SK-N-SH (cell line): ENCODE measurements at regions not wholly inside any gene's neighbourhood (a gene's known extent, or its start where the extent isn't known, plus 50 kb on each side); places are given as distances from the start of the nearest gene placed in this dataset.

Experiments
- CTCF ChIA-PET: fragments of 300-600, 350-600 bp; formaldehyde crosslinking; extraction: SDS; loops from one replicate; lab custom pipeline; 2021; lab: Yijun Ruan, JAX
- POLR2A ChIA-PET: fragments of 350-600 bp; sonication (Branson Sonifier 250); formaldehyde crosslinking; extraction: SDS; loops from one replicate; lab custom pipeline; 2020; ENCODE audit warnings: antibody characterized with exemption, inconsistent platforms; lab: Yijun Ruan, JAX
- DNase-seq: peaks from one replicate; pipeline ENCODE4 v3.0.0; 2012
- H2AFZ ChIP-seq: fragments of 200-600 bp; sonication (generic); 2 replicates; pipeline ENCODE4 v1.8.1; 2016; ENCODE audit warnings: antibody characterized with exemption, mild to moderate bottlenecking, low read depth
- H3F3A ChIP-seq: fragments of 200-600 bp; sonication (generic); replicated peaks from 2 replicates; pipeline ENCODE3; 2016; ENCODE audit warnings: antibody characterized with exemption, mild to moderate bottlenecking; ENCODE audit not compliant: insufficient read depth
- H3K27ac ChIP-seq, 2 experiments: fragments of 200-500 bp in 1 of 2; fragments of 200-600 bp in 1 of 2; sonication (Bioruptor generic) in 1 of 2; sonication (generic), shearing (Covaris generic) in 1 of 2; 2 replicates each; pipeline versions ENCODE4 v1.5.1 to v1.6.1; 2014 to 2016; ENCODE audit warnings: low read depth in 2 of 2, inconsistent platforms in 1 of 2, low read length in 1 of 2, mild to moderate bottlenecking in 1 of 2, mixed read lengths in 1 of 2
- H3K27me3 ChIP-seq: fragments of 200-600 bp; sonication (generic), shearing (Covaris generic); 2 replicates; pipeline ENCODE4 v1.6.1; 2016; ENCODE audit warnings: mixed run types; ENCODE audit not compliant: insufficient read depth
- H3K36me3 ChIP-seq, 2 experiments: fragments of 200-500 bp in 1 of 2; fragments of 200-600 bp in 1 of 2; sonication (Bioruptor generic) in 1 of 2; sonication (generic) in 1 of 2; replicated peaks in 1 of 2; 2 replicates each; pipeline versions ENCODE3 to v1.5.1; 2014 to 2016; ENCODE audit warnings: low read length in 1 of 2, mild to moderate bottlenecking in 1 of 2; ENCODE audit not compliant: insufficient read depth in 2 of 2, control insufficient read depth in 1 of 2
- H3K4me1 ChIP-seq, 2 experiments: fragments of 200-500 bp in 1 of 2; fragments of 200-600 bp in 1 of 2; sonication (Bioruptor generic) in 1 of 2; sonication (generic), shearing (Covaris generic) in 1 of 2; 2 replicates each; pipeline versions ENCODE4 v1.5.1 to v1.6.1; 2014 to 2016; ENCODE audit warnings: low read depth in 1 of 2, low read length in 1 of 2, mixed run types in 1 of 2; ENCODE audit not compliant: insufficient read depth in 2 of 2, control insufficient read depth in 1 of 2
- H3K4me2 ChIP-seq: fragments of 200-600 bp; sonication (generic), shearing (Covaris generic); 2 replicates; pipeline ENCODE4 v1.6.1; 2017; ENCODE audit warnings: mixed run types
- H3K4me3 ChIP-seq, 2 experiments: fragments of 200-500 bp in 1 of 2; fragments of 200-600 bp in 1 of 2; sonication (Bioruptor generic) in 1 of 2; sonication (generic), shearing (Covaris generic) in 1 of 2; 2 replicates each; pipeline versions ENCODE4 v1.5.1 to v1.8.1; 2014 to 2016; ENCODE audit warnings: low read depth in 2 of 2, inconsistent platforms in 1 of 2, low read length in 1 of 2, mild to moderate bottlenecking in 1 of 2, mixed read lengths in 1 of 2, moderate library complexity in 1 of 2
- H3K79me2 ChIP-seq: fragments of 200-600 bp; sonication (generic); 2 replicates; pipeline ENCODE4 v1.8.1; 2017; ENCODE audit warnings: mild to moderate bottlenecking; ENCODE audit not compliant: insufficient read depth
- H3K9ac ChIP-seq: fragments of 200-600 bp; sonication (generic); 2 replicates; pipeline ENCODE4 v1.6.1; 2017; ENCODE audit warnings: mixed run types
- H3K9me2 ChIP-seq: fragments of 200-600 bp; sonication (generic); 2 replicates; pipeline ENCODE4 v1.6.1; 2017; ENCODE audit warnings: mixed run types
- H3K9me3 ChIP-seq: fragments of 200-600 bp; sonication (generic); 2 replicates; pipeline ENCODE4 v1.6.1; 2017; ENCODE audit warnings: mixed run types, mild to moderate bottlenecking, moderate library complexity
- H4K20me1 ChIP-seq: fragments of 200-600 bp; sonication (generic); 2 replicates; pipeline ENCODE4 v1.6.1; 2017; ENCODE audit warnings: mild to moderate bottlenecking, mixed run types; ENCODE audit not compliant: insufficient read depth
- EZH2phosphoT487 ChIP-seq: fragments of 200-600 bp; sonication (generic); IDR thresholded peaks from 2 replicates; pipeline ENCODE4 v1.6.1; 2017; ENCODE audit warnings: low read depth, mixed run types, mild to moderate bottlenecking, antibody characterized with exemption, moderate library complexity, borderline replicate concordance
- FOXJ3 ChIP-seq: sonication (generic); formaldehyde crosslinking; IDR thresholded peaks from 2 replicates; pipeline ENCODE4 v1.5.1; 2020; ENCODE audit warnings: mild to moderate bottlenecking, missing genetic modification reagents
- MAX ChIP-seq: IDR thresholded peaks from 2 replicates; pipeline ENCODE4 v1.4.0; 2012; ENCODE audit warnings: low read depth
- NFIC ChIP-seq: IDR thresholded peaks from 2 replicates; pipeline ENCODE4 v1.4.0; 2012; ENCODE audit warnings: borderline replicate concordance
- NRF1 ChIP-seq: IDR thresholded peaks from 2 replicates; pipeline ENCODE4 v1.6.1; 2012; ENCODE audit warnings: low read depth, mild to moderate bottlenecking, low read length
- PBX3 ChIP-seq: IDR thresholded peaks from 2 replicates; pipeline ENCODE4; 2012
- POLR2AphosphoS5 ChIP-seq: IDR thresholded peaks from 2 replicates; pipeline ENCODE4 v1.6.1; 2012; ENCODE audit warnings: low read depth, low read length
- RAD21 ChIP-seq: IDR thresholded peaks from 2 replicates; pipeline ENCODE4 v1.6.1; 2012; ENCODE audit warnings: mild to moderate bottlenecking, low read length
- RCOR1 ChIP-seq: fragments of 150-350 bp; IDR thresholded peaks from 2 replicates; pipeline ENCODE4 v1.6.1; 2017; ENCODE audit warnings: antibody characterized with exemption, low read length
- REST ChIP-seq: IDR thresholded peaks from 2 replicates; pipeline ENCODE4 v1.6.1; 2012; ENCODE audit warnings: mild to moderate bottlenecking, low read depth, low read length, moderate library complexity
- RFX5 ChIP-seq: IDR thresholded peaks from 2 replicates; pipeline ENCODE4 v1.6.1; 2012; ENCODE audit warnings: mild to moderate bottlenecking, improper control_type of control experiment, low read length
- RXRA ChIP-seq: IDR thresholded peaks from 2 replicates; pipeline ENCODE4 v1.4.0; 2012; ENCODE audit warnings: low read depth, mild to moderate bottlenecking, borderline replicate concordance
- TAF1 ChIP-seq: IDR thresholded peaks from 2 replicates; pipeline ENCODE4 v1.6.1; 2012; ENCODE audit warnings: low read depth, mild to moderate bottlenecking, low read length, moderate library complexity, borderline replicate concordance
- TEAD4 ChIP-seq: IDR thresholded peaks from 2 replicates; pipeline ENCODE4 v1.4.0; 2012; ENCODE audit warnings: mild to moderate bottlenecking, borderline replicate concordance; ENCODE audit not compliant: insufficient read depth
- USF1 ChIP-seq: IDR thresholded peaks from 2 replicates; pipeline ENCODE4 v1.4.0; 2012; ENCODE audit warnings: low read depth, borderline replicate concordance
- USF2 ChIP-seq: fragments of 150-350 bp; IDR thresholded peaks from 2 replicates; pipeline ENCODE4 v1.6.1; 2017; ENCODE audit warnings: antibody characterized with exemption, low read length, low read depth, borderline replicate concordance
- WGBS: methylation state at CpG from one replicate; pipeline ENCODE4 v1.1.6; 2017; ENCODE audit warnings: low lambda C conversion rate; 5-methylcytosine and 5-hydroxymethylcytosine counted together

GRCh38 chr10:111211706-111212105, 134.9 kb downstream of the ADRA2A start:
- no peak overlapping the region for H3K27ac ChIP-seq
- POLR2A ChIA-PET, result no interaction called here
- H3K79me2 ChIP-seq, result no peaks in the 10 kb centered on the region
- DNase-seq, result no peak
- H3K9me3 ChIP-seq, result peaks cover 4% of the 10 kb centered on the region; the same call in 1 of the 2 replicates
- no peaks in the 10 kb centered on the region for H3K36me3 ChIP-seq
- H4K20me1 ChIP-seq, result no peaks in the 10 kb centered on the region
- no peak overlapping the region for H3K4me2 ChIP-seq
- H3K4me1 ChIP-seq, result peaks cover 0 to 6% of the 10 kb centered on the region in 2 experiments; a peak in 1 of 4 replicates
- H2AFZ ChIP-seq, result no peak overlapping the region
- CTCF ChIA-PET, result no interaction called here
- WGBS, result 28% methylated on average over 3 of the region's 3 CpGs
- no peak for TF ChIP-seq PBX3
- no peak for TF ChIP-seq TAF1
- TF ChIP-seq USF2, result no peak
- TF ChIP-seq MAX, result no peak
- TF ChIP-seq EZH2phosphoT487, result no peak
- no peak for TF ChIP-seq TEAD4
- TF ChIP-seq RFX5, result no peak
- no peak for TF ChIP-seq FOXJ3 (CRISPR knock-in tag)
- TF ChIP-seq USF1, result no peak
- no peak overlapping the region for H3K9ac ChIP-seq
- H3K4me3 ChIP-seq, result no peak overlapping the region
- no peaks in the 10 kb centered on the region for H3F3A ChIP-seq
- H3K9me2 ChIP-seq, result no peaks in the 10 kb centered on the region; the same call in 1 of the 2 replicates
- H3K27me3 ChIP-seq, result no peaks in the 10 kb centered on the region

- Histone ChIP-seq H3K9me2 (no peaks in the 10 kb centered on the region), H3K4me3 (no peak overlapping the region), H4K20me1 (no peaks in the 10 kb centered on the region), H3K79me2 (no peaks in the 10 kb centered on the region), H2AFZ (no peak overlapping the region), H3K4me2 (no peak overlapping the region), H3F3A (no peaks in the 10 kb centered on the region), H3K9ac (no peak overlapping the region), H3K4me1 (no peaks in the 10 kb centered on the region), H3K27me3 (no peaks in the 10 kb centered on the region), H3K36me3 (no peaks in the 10 kb centered on the region), H3K9me3 (no peaks in the 10 kb centered on the region), H3K27ac (no peak overlapping the region)
- CTCF ChIA-PET, result interaction anchor here (1.0 to 1.2 kb wide), 2 partner anchors 20 to 29 kb away, joined by 3 read pairs; no protein-coding TSS in a partner anchor
- POLR2A ChIA-PET, result no interaction called here
- no peak for DNase-seq
- 30% methylated on average over 10 of the region's 10 CpGs for WGBS
- TF ChIP-seq NFIC (no peak), REST (no peak), POLR2AphosphoS5 (no peak), RXRA (no peak), PBX3 (no peak), USF1 (no peak), RAD21 (no peak), TAF1 (no peak), RCOR1 (no peak), RFX5 (no peak), TEAD4 (no peak), NRF1 (no peak)
These were observed 145.1 kb downstream of the ADRA2A start for GRCh38 chr10:111221682-111222480.
